ENCODE measurements at regions not wholly inside any gene's neighbourhood (a gene's known extent, or its start where the extent isn't known, plus 50 kb on each side); places are given as distances from the start of the nearest gene placed in this dataset.

- TF ChIP-seq POLR2A (IDR thresholded peaks at IDR 0.05; ENCODE audit: low read depth, low read length) = no peak
- no peak for TF ChIP-seq POLR2AphosphoS5 (IDR thresholded peaks at IDR 0.05; ENCODE audit: low read depth, low read length)
- TF ChIP-seq TAF1 (IDR thresholded peaks at IDR 0.05; ENCODE audit: borderline replicate concordance, low read depth, low read length) = no peak
Observed at GRCh38 chr22:25404556-25404927, 159.9 kb upstream of the GRK3 start.
